Upper lobe of left lung (tissue), 6 donors: ENCODE measurements at regions not wholly inside any gene's neighbourhood (a gene's known extent, or its start where the extent isn't known, plus 50 kb on each side); places are given as distances from the start of the nearest gene placed in this dataset.

Experiments
- ATAC-seq, 2 donors: fragments of 200-7000 bp; cut with Tn5 transposase; one replicate each; pipeline ENCODE4 v1.9.1; 2022; ENCODE audit warnings: mild to moderate bottlenecking in 2 of 2, moderate library complexity in 2 of 2; ENCODE audit not compliant: low FRiP score in 2 of 2
- DNase-seq, 2 donors: peaks; one replicate each; pipeline ENCODE4 v3.0.0-alpha.2; 2019 to 2020
- H3K27ac ChIP-seq, 4 donors: fragments of 200-600 bp; sonication (generic); one replicate each; pipeline ENCODE4 v1.5.1; 2016 to 2019
- H3K27me3 ChIP-seq, 4 donors: fragments of 200-600 bp; sonication (generic); one replicate each; pipeline ENCODE4 v1.5.1; 2017 to 2019
- H3K36me3 ChIP-seq, 4 donors: fragments of 200-600 bp; sonication (generic); one replicate each; pipeline ENCODE4 v1.5.1; 2016 to 2019
- H3K4me1 ChIP-seq, 4 donors: fragments of 200-600 bp; sonication (generic); one replicate each; pipeline ENCODE4 v1.5.1; 2018 to 2019
- H3K4me3 ChIP-seq, 4 donors: fragments of 200-600 bp; sonication (generic); one replicate each; pipeline ENCODE4 v1.5.1; 2017 to 2019; ENCODE audit warnings: mild to moderate bottlenecking in 2 of 4, moderate library complexity in 1 of 4
- H3K9me3 ChIP-seq, 4 donors: fragments of 200-600 bp; sonication (generic); one replicate each; pipeline ENCODE4 v1.5.1; 2018 to 2019
- CTCF ChIP-seq, 6 experiments: fragments of 450-650 bp in 4 of 6; fragments of 200-600 bp in 2 of 6; sonication (generic) in 2 of 6; IDR thresholded peaks; one replicate each; pipeline ENCODE4 v1.5.1; 2016 to 2019; ENCODE audit warnings: antibody characterized with exemption in 6 of 6
- EP300 ChIP-seq, 4 donors: sonication (generic); formaldehyde crosslinking; IDR thresholded peaks; one replicate each; pipeline ENCODE4 v1.5.1; 2017; ENCODE audit warnings: antibody characterized with exemption in 4 of 4, control low read depth in 2 of 4
- POLR2A ChIP-seq, 4 donors: fragments of 450-650 bp; IDR thresholded peaks; one replicate each; pipeline ENCODE4 v1.5.1; 2016 to 2017; ENCODE audit warnings: antibody characterized with exemption in 4 of 4, mild to moderate bottlenecking in 2 of 4
- POLR2AphosphoS5 ChIP-seq, 2 donors: sonication (generic); formaldehyde crosslinking; IDR thresholded peaks; one replicate each; pipeline ENCODE4 v1.5.1; 2017; ENCODE audit warnings: antibody characterized with exemption in 2 of 2
- WGBS, 2 donors: methylation state at CpG; one replicate each; pipeline ENCODE4 v1.1.5; 2017 to 2018; 5-methylcytosine and 5-hydroxymethylcytosine counted together
- donor health status: DM: no; HTN: no; CAD: no; lungs with moderate emphysema.
- donor health status: DM: no; HTN: yes; CAD: no; lungs with severe emphysema.

- Histone ChIP-seq H3K9me3 (no peaks in the 10 kb centered on the region), H3K36me3 (no peaks in the 10 kb centered on the region), H3K27me3 (no peaks in the 10 kb centered on the region), H3K4me1 (no peaks in the 10 kb centered on the region), H3K4me3 (no peak overlapping the region), H3K27ac (no peak overlapping the region)
- TF ChIP-seq EP300 (IDR thresholded peaks at IDR 0.05) (no peak), CTCF (IDR thresholded peaks at IDR 0.05) (no peak), POLR2A (IDR thresholded peaks at IDR 0.05) (no peak), POLR2AphosphoS5 (IDR thresholded peaks at IDR 0.05) (no peak)
- ATAC-seq, result no peak
- 80 to 100% methylated on average over 3 to 4 of the region's 4 CpGs for WGBS, 2 donors
- no peak for DNase-seq
Observed at GRCh38 chrX:39631276-39632229, 466.2 kb downstream of the BCOR start.

GRCh38 chrX:39633293-39633692, 464.5 kb downstream of the BCOR start:
- TF ChIP-seq POLR2AphosphoS5 (IDR thresholded peaks at IDR 0.05) (no peak), POLR2A (IDR thresholded peaks at IDR 0.05) (no peak), CTCF (IDR thresholded peaks at IDR 0.05) (no peak), EP300 (IDR thresholded peaks at IDR 0.05) (no peak)
- Histone ChIP-seq H3K27ac (no peak overlapping the region), H3K9me3 (no peaks in the 10 kb centered on the region), H3K27me3 (no peaks in the 10 kb centered on the region), H3K4me3 (no peak overlapping the region), H3K36me3 (no peaks in the 10 kb centered on the region), H3K4me1 (no peaks in the 10 kb centered on the region)
- 66% methylated on average over 2 of the region's 2 CpGs; no CpG with 5 or more reads in 1 of the 2 donors for WGBS, 2 donors
- no peak for DNase-seq
- ATAC-seq, result no peak

- Histone ChIP-seq H3K4me3 (no peak overlapping the region), H3K4me1 (no peaks in the 10 kb centered on the region), H3K36me3 (no peaks in the 10 kb centered on the region), H3K27ac (no peak overlapping the region), H3K9me3 (no peaks in the 10 kb centered on the region), H3K27me3 (no peaks in the 10 kb centered on the region)
- WGBS, 2 donors, result 75 to 89% methylated on average over 3 of the region's 3 CpGs
- DNase-seq (no peak), ATAC-seq (no peak)
- TF ChIP-seq POLR2AphosphoS5 (IDR thresholded peaks at IDR 0.05) (no peak), POLR2A (IDR thresholded peaks at IDR 0.05) (no peak), CTCF (IDR thresholded peaks at IDR 0.05) (no peak), EP300 (IDR thresholded peaks at IDR 0.05) (no peak)
Observed at GRCh38 chrX:39636481-39636880, 461.3 kb downstream of the BCOR start.

- DNase-seq, result no peak
- no peak overlapping the region for H3K27ac ChIP-seq
- no peaks in the 10 kb centered on the region for H3K4me1 ChIP-seq
- H3K9me3 ChIP-seq, result no peaks in the 10 kb centered on the region
- H3K36me3 ChIP-seq, result no peaks in the 10 kb centered on the region
- 69 to 75% methylated on average over 2 of the region's 2 CpGs for WGBS, 2 donors
- no peak overlapping the region for H3K4me3 ChIP-seq
- TF ChIP-seq POLR2A (IDR thresholded peaks at IDR 0.05) (no peak), EP300 (IDR thresholded peaks at IDR 0.05) (no peak), POLR2AphosphoS5 (IDR thresholded peaks at IDR 0.05) (no peak), CTCF (IDR thresholded peaks at IDR 0.05) (no peak)
- H3K27me3 ChIP-seq, result no peaks in the 10 kb centered on the region
- no peak for ATAC-seq
Observed at GRCh38 chrX:39638526-39638925, 459.2 kb downstream of the BCOR start.

- no peak overlapping the region for H3K27ac ChIP-seq
- no peaks in the 10 kb centered on the region for H3K27me3 ChIP-seq
- H3K4me3 ChIP-seq, result no peak overlapping the region
- H3K36me3 ChIP-seq, result no peaks in the 10 kb centered on the region
- ATAC-seq (no peak), DNase-seq (no peak)
- 80 to 100% methylated on average over 1 to 4 of the region's 4 CpGs for WGBS, 2 donors
- H3K9me3 ChIP-seq, result no peaks in the 10 kb centered on the region
- no peak for TF ChIP-seq POLR2A (IDR thresholded peaks at IDR 0.05)
- TF ChIP-seq EP300 (IDR thresholded peaks at IDR 0.05), result no peak
- TF ChIP-seq POLR2AphosphoS5 (IDR thresholded peaks at IDR 0.05), result no peak
- TF ChIP-seq CTCF (IDR thresholded peaks at IDR 0.05), result no peak
- no peaks in the 10 kb centered on the region for H3K4me1 ChIP-seq
Observed at GRCh38 chrX:39639871-39640270, 457.9 kb downstream of the BCOR start.
